Lower leg skin (tissue), 4 donors: ENCODE measurements at regions not wholly inside any gene's neighbourhood (a gene's known extent, or its start where the extent isn't known, plus 50 kb on each side); places are given as distances from the start of the nearest gene placed in this dataset.
"Not testable (repeated sequence)": the region's sequence is repeated elsewhere in the genome, so short reads cannot be mapped to it uniquely, and the experiment has no call there.

ENCODE experiments used
- DNase-seq, 2 donors: peaks; one replicate each; pipeline ENCODE4 v3.0.0-alpha.2; 2019; ENCODE audit warnings: low spot score in 2 of 2
- H3K4me3 ChIP-seq: fragments of 200-600 bp; sonication (generic); 2 replicates; pipeline ENCODE4 v1.5.1; 2017; ENCODE audit warnings: mild to moderate bottlenecking, low read depth; ENCODE audit not compliant: poor library complexity, severe bottlenecking
- POLR2A ChIP-seq, 2 donors: fragments of 450-650 bp; IDR thresholded peaks; one replicate each; pipeline ENCODE4 v1.6.1; 2016 to 2017; ENCODE audit warnings: antibody characterized with exemption in 2 of 2, mild to moderate bottlenecking in 1 of 2, moderate library complexity in 1 of 2
- WGBS, 2 donors: methylation state at CpG; one replicate each; pipeline ENCODE4 v1.1.5; 2018; 5-methylcytosine and 5-hydroxymethylcytosine counted together
- intact Hi-C: fragments of 100-400 bp; cut with DNase I; formaldehyde crosslinking; loops from one replicate; pipeline ENCODE4 v1.15.0; 2023; ENCODE audit warnings: low total_unique reads
- TF ChIP-seq, protein P1 (sequence below), 3 donors: fragments of 450-650 bp; IDR thresholded peaks; one replicate each; pipeline ENCODE4 v1.5.1; 2016; ENCODE audit warnings: antibody characterized with exemption in 3 of 3, mild to moderate bottlenecking in 3 of 3, moderate library complexity in 2 of 3

DNA sequence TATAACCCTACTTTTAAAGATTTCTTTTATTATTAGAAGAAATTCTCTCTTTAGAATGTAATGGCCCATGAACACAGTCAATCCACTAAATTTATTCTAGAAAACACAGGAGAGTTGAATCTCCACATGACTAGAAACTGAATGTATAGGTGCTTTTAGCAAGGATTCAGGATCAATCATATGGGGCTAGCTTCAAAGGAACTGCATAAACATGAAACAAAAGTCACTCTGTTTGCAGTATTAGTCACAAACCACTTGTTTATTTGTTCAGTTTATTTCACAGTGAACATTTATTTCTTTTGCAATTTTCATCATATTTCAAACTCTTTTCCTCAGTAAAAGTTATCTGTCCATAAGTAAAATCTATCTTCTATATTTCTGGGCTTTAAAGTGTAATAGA is 1604.6 kb downstream of the PCDH18 start:
- intact Hi-C loops, result no loop called here
- DNase-seq, result no peak

DNA sequence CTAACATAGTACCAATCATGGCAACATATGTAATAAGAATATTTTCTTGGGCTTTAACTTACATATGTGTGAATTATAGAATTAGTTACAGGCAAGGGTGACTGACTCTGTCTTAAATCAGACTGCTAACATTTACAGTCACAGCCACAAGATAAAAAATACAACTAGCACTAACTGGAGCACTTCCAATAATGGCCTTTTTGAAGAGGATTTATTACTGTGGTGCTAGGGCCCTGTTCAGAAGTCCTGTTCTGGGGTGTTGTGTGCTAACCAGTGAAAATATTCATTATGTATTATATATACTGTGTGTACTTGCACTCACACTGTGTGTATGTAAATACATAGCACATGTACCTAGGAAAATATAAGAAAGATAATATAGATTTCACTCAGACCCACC is 1611.2 kb downstream of the PCDH18 start:
- no peak for DNase-seq
- no peak overlapping the region for H3K4me3 ChIP-seq
- intact Hi-C loops, result no loop called here
- no peak for TF ChIP-seq POLR2A (IDR thresholded peaks at IDR 0.05)
- TF ChIP-seq, protein P1, sequence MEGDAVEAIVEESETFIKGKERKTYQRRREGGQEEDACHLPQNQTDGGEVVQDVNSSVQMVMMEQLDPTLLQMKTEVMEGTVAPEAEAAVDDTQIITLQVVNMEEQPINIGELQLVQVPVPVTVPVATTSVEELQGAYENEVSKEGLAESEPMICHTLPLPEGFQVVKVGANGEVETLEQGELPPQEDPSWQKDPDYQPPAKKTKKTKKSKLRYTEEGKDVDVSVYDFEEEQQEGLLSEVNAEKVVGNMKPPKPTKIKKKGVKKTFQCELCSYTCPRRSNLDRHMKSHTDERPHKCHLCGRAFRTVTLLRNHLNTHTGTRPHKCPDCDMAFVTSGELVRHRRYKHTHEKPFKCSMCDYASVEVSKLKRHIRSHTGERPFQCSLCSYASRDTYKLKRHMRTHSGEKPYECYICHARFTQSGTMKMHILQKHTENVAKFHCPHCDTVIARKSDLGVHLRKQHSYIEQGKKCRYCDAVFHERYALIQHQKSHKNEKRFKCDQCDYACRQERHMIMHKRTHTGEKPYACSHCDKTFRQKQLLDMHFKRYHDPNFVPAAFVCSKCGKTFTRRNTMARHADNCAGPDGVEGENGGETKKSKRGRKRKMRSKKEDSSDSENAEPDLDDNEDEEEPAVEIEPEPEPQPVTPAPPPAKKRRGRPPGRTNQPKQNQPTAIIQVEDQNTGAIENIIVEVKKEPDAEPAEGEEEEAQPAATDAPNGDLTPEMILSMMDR (IDR thresholded peaks at IDR 0.05), result no peak

More for the DNA sequence above, 1604.6 kb downstream of the PCDH18 start:
- no peak for TF ChIP-seq POLR2A (IDR thresholded peaks at IDR 0.05)
- TF ChIP-seq, protein P1 (IDR thresholded peaks at IDR 0.05), result no peak
- H3K4me3 ChIP-seq, result no peak overlapping the region

DNA sequence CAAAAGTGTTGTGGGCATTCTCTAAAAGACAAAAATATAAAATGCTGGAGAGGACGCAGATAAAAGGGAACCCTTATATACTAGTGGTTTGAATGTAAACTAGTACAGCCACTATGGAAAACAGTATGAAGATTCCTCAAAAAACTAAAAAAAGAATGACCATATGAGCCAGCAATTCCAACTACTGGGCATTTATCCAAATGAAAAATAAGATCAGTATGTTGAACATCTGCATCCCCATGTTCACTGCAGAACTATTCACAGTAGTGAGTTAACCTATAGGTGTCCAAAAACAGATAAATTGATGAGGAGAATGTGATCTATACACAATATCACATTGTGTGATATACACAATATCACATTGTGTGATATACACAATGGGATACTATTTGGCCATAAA is 1615.3 kb downstream of the PCDH18 start:
- WGBS, 2 donors, result 54 to 56% methylated on average over 1 of the region's 1 CpG
- TF ChIP-seq POLR2A (IDR thresholded peaks at IDR 0.05), result no peak
- TF ChIP-seq, protein P1 (IDR thresholded peaks at IDR 0.05), result no peak
- no peak overlapping the region for H3K4me3 ChIP-seq
- intact Hi-C loops, result no loop called here
- DNase-seq, result no peak

DNA sequence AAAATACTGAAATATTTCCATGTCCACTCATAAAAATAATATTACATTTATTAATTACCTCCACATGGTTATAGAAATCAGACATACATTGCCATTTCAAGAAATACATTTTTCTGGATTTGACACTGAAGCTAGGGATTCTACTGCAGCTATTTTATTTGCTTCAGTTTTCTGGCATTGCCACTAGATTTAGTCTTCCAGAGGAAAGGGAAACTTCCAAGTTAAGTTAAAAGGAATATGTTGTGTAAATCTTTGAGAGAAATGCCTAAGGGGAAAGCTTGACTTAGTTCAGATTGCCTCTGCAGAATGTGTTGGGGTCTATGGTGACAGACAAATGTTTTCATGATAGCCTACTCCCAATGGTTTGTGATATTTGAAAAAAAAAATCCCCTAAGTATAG is 1631.3 kb downstream of the PCDH18 start:
- intact Hi-C loops, result no loop called here
- no peak for DNase-seq
- no peak overlapping the region for H3K4me3 ChIP-seq
- no peak for TF ChIP-seq POLR2A (IDR thresholded peaks at IDR 0.05)
- TF ChIP-seq, protein P1 (IDR thresholded peaks at IDR 0.05), result no peak

DNA sequence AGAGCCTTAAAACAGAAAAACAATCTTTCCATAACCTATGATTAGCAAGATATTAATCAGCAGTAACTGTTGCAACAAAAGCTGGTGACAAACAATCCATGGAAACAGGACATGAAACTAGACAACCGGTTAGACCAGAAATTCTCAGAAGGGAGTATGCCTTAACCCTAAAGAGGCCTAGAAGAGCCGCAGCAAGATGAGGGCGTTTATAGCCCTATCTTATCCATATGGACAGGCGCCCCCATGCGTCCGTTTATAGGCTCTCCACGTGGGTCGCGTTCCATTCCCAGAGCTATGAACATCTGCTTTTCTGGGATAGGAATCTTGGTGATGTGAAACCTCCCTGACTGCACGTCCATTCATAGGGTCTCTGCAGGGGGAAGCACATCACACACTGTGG is 1662.7 kb upstream of the PABPC4L start:
- intact Hi-C loops, H3K4me3 ChIP-seq, DNase-seq: not testable (repeated sequence)
- WGBS, 2 donors, result 29 to 38% methylated on average over 10 of the region's 10 CpGs

DNA sequence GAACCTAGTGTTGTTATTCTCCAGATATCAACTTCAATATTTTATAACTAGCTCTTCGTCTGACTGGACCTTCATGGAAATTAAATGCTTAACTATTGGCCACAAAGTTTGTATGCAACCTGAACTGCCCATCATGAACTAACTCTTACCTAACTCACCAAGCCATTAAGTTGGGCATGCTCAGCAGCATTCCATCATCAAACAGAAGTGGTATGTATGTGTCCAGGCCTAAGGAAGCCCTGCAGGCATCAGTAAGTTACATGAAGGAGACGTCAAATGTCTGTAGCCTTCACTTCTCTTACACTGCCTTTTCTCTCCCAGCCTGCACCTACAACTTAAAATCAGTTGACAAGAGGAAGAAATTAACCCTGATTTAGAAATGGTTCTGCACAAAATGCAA is 1639.2 kb upstream of the PABPC4L start:
- 63 to 68% methylated on average over 2 of the region's 2 CpGs for WGBS, 2 donors
- H3K4me3 ChIP-seq, result no peak overlapping the region
- intact Hi-C loops, result no loop called here
- no peak for DNase-seq
- TF ChIP-seq, protein P1 (IDR thresholded peaks at IDR 0.05), result no peak
- TF ChIP-seq POLR2A (IDR thresholded peaks at IDR 0.05), result no peak
